LHCN-M2 (cell line): ENCODE measurements at regions not wholly inside any gene's neighbourhood (a gene's known extent, or its start where the extent isn't known, plus 50 kb on each side); places are given as distances from the start of the nearest gene placed in this dataset.

Experiments
- DNase-seq: peaks from one replicate; pipeline ENCODE4 v3.0.0-alpha.2; 2012; ENCODE audit warnings: low read depth

- no peak for DNase-seq
Observed at GRCh38 chr3:130260918-130261317, 84.6 kb upstream of the COL6A5 start.

- no peak for DNase-seq
Observed at GRCh38 chr3:130263708-130264107, 81.8 kb upstream of the COL6A5 start.

- no peak for DNase-seq
Observed at GRCh38 chr3:130266817-130267216, 78.7 kb upstream of the COL6A5 start.

GRCh38 chr3:130276203-130276803 is 69.2 kb upstream of the COL6A5 start:
- DNase-seq, result peak; percentile 54

- DNase-seq, result no peak
Observed at GRCh38 chr3:130288670-130289069, 56.8 kb upstream of the COL6A5 start.

GRCh38 chr3:130291148-130291547 is 54.3 kb upstream of the COL6A5 start:
- DNase-seq, result no peak

- DNase-seq, result no peak
Observed at GRCh38 chr3:130293247-130293646, 52.2 kb upstream of the COL6A5 start.
